Aorta (tissue), 5 donors: ENCODE measurements at regions not wholly inside any gene's neighbourhood (a gene's known extent, or its start where the extent isn't known, plus 50 kb on each side); places are given as distances from the start of the nearest gene placed in this dataset.
"Not testable (repeated sequence)": the region's sequence is repeated elsewhere in the genome, so short reads cannot be mapped to it uniquely, and the experiment has no call there.

Experiments
- ATAC-seq: fragments of 200-7000 bp; cut with Tn5 transposase; one replicate; pipeline ENCODE4 v1.9.1; 2022; ENCODE audit warnings: moderate library complexity; ENCODE audit not compliant: low FRiP score
- DNase-seq, 2 donors: peaks; one replicate each; pipeline ENCODE4 v3.0.0-alpha.2; 2020
- H3K27ac ChIP-seq, 2 donors: one replicate each; pipeline ENCODE4 v1.5.1; 2013; ENCODE audit warnings: low read length in 2 of 2, mild to moderate bottlenecking in 2 of 2, moderate library complexity in 2 of 2, control low read depth in 1 of 2, inconsistent platforms in 1 of 2, low read depth in 1 of 2
- H3K27me3 ChIP-seq, 2 donors: one replicate each; pipeline ENCODE4 v1.6.1; 2013; ENCODE audit warnings: control low read depth in 1 of 2, low read length in 1 of 2, mild to moderate bottlenecking in 1 of 2, moderate library complexity in 1 of 2; ENCODE audit not compliant: insufficient read depth in 2 of 2, control insufficient read depth in 1 of 2
- H3K36me3 ChIP-seq, 2 donors: one replicate each; pipeline ENCODE4 v1.6.1; 2013; ENCODE audit warnings: control low read depth in 1 of 2, low read length in 1 of 2, mild to moderate bottlenecking in 1 of 2; ENCODE audit not compliant: insufficient read depth in 2 of 2, control insufficient read depth in 1 of 2
- H3K4me1 ChIP-seq, 2 donors: one replicate each; pipeline ENCODE4 v1.6.1; 2013; ENCODE audit warnings: low read length in 2 of 2, control low read depth in 1 of 2, mild to moderate bottlenecking in 1 of 2, moderate library complexity in 1 of 2; ENCODE audit not compliant: insufficient read depth in 2 of 2, control insufficient read depth in 1 of 2
- H3K4me3 ChIP-seq, 2 donors: one replicate each; pipeline ENCODE4 v1.5.1; 2013; ENCODE audit warnings: low read length in 2 of 2, control low read depth in 1 of 2, mild to moderate bottlenecking in 1 of 2
- H3K9me3 ChIP-seq: one replicate; pipeline ENCODE4 v1.6.1; 2013; ENCODE audit warnings: mild to moderate bottlenecking, low read length; ENCODE audit not compliant: control insufficient read depth
- WGBS, 2 donors: extraction: QIAGEN DNeasy Blood & Tissue Kit; methylation state at CpG; one replicate each; pipeline ENCODE4 v1.1.7; 2013; 5-methylcytosine and 5-hydroxymethylcytosine counted together
- intact Hi-C, 2 donors: fragments of 100-400 bp; cut with DNase I; formaldehyde crosslinking; loops; one replicate each; pipeline versions ENCODE4 v1.14.2 to v1.15.0; 2022
- donor health status: healthy with polysubstance abuse.
- donor health status: Bipolar disorder and iron deficiency.
- donor health status: DM: no; HTN: no; CAD: no.
- donor health status: DM: no; HTN: no; CAD: no.
- donor health status: DM: yes; HTN: yes; CAD: no.

- no peak overlapping the region for H3K4me3 ChIP-seq
- intact Hi-C loops = no loop called here
- ATAC-seq (no peak), DNase-seq (no peak)
- H3K27me3 ChIP-seq = no peaks in the 10 kb centered on the region
- WGBS, 2 donors = 53 to 56% methylated on average over 3 of the region's 3 CpGs
- H3K36me3 ChIP-seq = no peaks in the 10 kb centered on the region
- no peaks in the 10 kb centered on the region for H3K4me1 ChIP-seq
- H3K9me3 ChIP-seq = peaks cover 4% of the 10 kb centered on the region
- H3K27ac ChIP-seq = no peak overlapping the region
Observed at GRCh38 chr3:137325934-137326333, 368.2 kb downstream of the IL20RB start.

- WGBS, 2 donors = 34 to 41% methylated on average over 5 of the region's 5 CpGs
- H3K4me3 ChIP-seq = no peak overlapping the region
- intact Hi-C loops = no loop called here
Observed at GRCh38 chr3:137329594-137329993, 371.8 kb downstream of the IL20RB start.

GRCh38 chr3:137330246-137330645 is 372.5 kb downstream of the IL20RB start:
- no peaks in the 10 kb centered on the region for H3K36me3 ChIP-seq
- ATAC-seq = no peak
- no peak overlapping the region for H3K4me3 ChIP-seq
- intact Hi-C loops = no loop called here
- H3K9me3 ChIP-seq = peaks cover 2% of the 10 kb centered on the region
- H3K27me3 ChIP-seq = no peaks in the 10 kb centered on the region
- H3K4me1 ChIP-seq = no peaks in the 10 kb centered on the region
- no peak overlapping the region for H3K27ac ChIP-seq
- WGBS, 2 donors = 79 to 85% methylated on average over 3 of the region's 3 CpGs
- DNase-seq = no peak

More at GRCh38 chr3:137329594-137329993, 371.8 kb downstream of the IL20RB start:
- Histone ChIP-seq H3K9me3 (peaks cover 4% of the 10 kb centered on the region), H3K4me1 (no peaks in the 10 kb centered on the region), H3K27ac (no peak overlapping the region), H3K27me3 (no peaks in the 10 kb centered on the region), H3K36me3 (no peaks in the 10 kb centered on the region)
- DNase-seq (no peak), ATAC-seq (no peak)

GRCh38 chr3:137332297-137332696 is 374.5 kb downstream of the IL20RB start:
- Histone ChIP-seq H3K27ac (no peak overlapping the region), H3K4me3 (no peak overlapping the region), H3K27me3 (peaks cover 0 to 2% of the 10 kb centered on the region in 2 donors), H3K9me3 (no peaks in the 10 kb centered on the region), H3K4me1 (no peaks in the 10 kb centered on the region), H3K36me3 (no peaks in the 10 kb centered on the region)
- DNase-seq (no peak), ATAC-seq (no peak)
- intact Hi-C loops = no loop called here
- 74 to 77% methylated on average over 2 of the region's 2 CpGs for WGBS, 2 donors

GRCh38 chr3:137335478-137335877 is 377.7 kb downstream of the IL20RB start:
- 23 to 32% methylated on average over 7 of the region's 7 CpGs for WGBS, 2 donors

GRCh38 chr3:137338400-137338799 is 380.6 kb downstream of the IL20RB start:
- H3K4me1 ChIP-seq, H3K36me3 ChIP-seq, ATAC-seq, intact Hi-C loops, H3K4me3 ChIP-seq, DNase-seq, H3K9me3 ChIP-seq, H3K27me3 ChIP-seq, H3K27ac ChIP-seq: not testable (repeated sequence)
- 55 to 70% methylated on average over 5 of the region's 5 CpGs for WGBS, 2 donors

More at GRCh38 chr3:137335478-137335877, 377.7 kb downstream of the IL20RB start:
- Histone ChIP-seq H3K9me3 (no peaks in the 10 kb centered on the region), H3K4me1 (no peaks in the 10 kb centered on the region), H3K36me3 (no peaks in the 10 kb centered on the region), H3K27ac (no peak overlapping the region), H3K4me3 (no peak overlapping the region), H3K27me3 (peaks cover 0 to 2% of the 10 kb centered on the region in 2 donors)
- ATAC-seq = no peak
- intact Hi-C loops = no loop called here
- no peak for DNase-seq

GRCh38 chr3:137343283-137343682 is 385.5 kb downstream of the IL20RB start:
- Histone ChIP-seq H3K4me1 (no peaks in the 10 kb centered on the region), H3K36me3 (no peaks in the 10 kb centered on the region), H3K27ac (no peak overlapping the region), H3K9me3 (no peaks in the 10 kb centered on the region), H3K27me3 (no peaks in the 10 kb centered on the region), H3K4me3 (no peak overlapping the region)
- 24 to 25% methylated on average over 4 of the region's 4 CpGs for WGBS, 2 donors
- intact Hi-C loops = no loop called here
- ATAC-seq (no peak), DNase-seq (no peak)

- Histone ChIP-seq H3K36me3 (no peaks in the 10 kb centered on the region), H3K9me3 (no peaks in the 10 kb centered on the region), H3K4me1 (no peaks in the 10 kb centered on the region), H3K27me3 (no peaks in the 10 kb centered on the region), H3K27ac (no peak overlapping the region), H3K4me3 (no peak overlapping the region)
- ATAC-seq = no peak
- intact Hi-C loops = no loop called here
- no peak for DNase-seq
- WGBS, 2 donors = 81 to 85% methylated on average over 2 of the region's 2 CpGs
Observed at GRCh38 chr3:137347132-137347531, 389.3 kb downstream of the IL20RB start.

GRCh38 chr3:137347817-137348368 is 390.1 kb downstream of the IL20RB start:
- Histone ChIP-seq H3K27me3 (no peaks in the 10 kb centered on the region), H3K4me3 (no peak overlapping the region), H3K4me1 (no peaks in the 10 kb centered on the region), H3K27ac (no peak overlapping the region), H3K36me3 (no peaks in the 10 kb centered on the region), H3K9me3 (no peaks in the 10 kb centered on the region)
- DNase-seq (no peak), ATAC-seq (no peak)
- WGBS, 2 donors = 43 to 47% methylated on average over 1 of the region's 1 CpG
- intact Hi-C loops = no loop called here
